Fibroblast of lung (primary cell): ENCODE measurements at regions not wholly inside any gene's neighbourhood (a gene's known extent, or its start where the extent isn't known, plus 50 kb on each side); places are given as distances from the start of the nearest gene placed in this dataset.

Source experiments
- EZH2 ChIP-seq: IDR thresholded peaks from 2 replicates; pipeline ENCODE4 v1.5.1; 2012; ENCODE audit warnings: low read length, control low read depth, mild to moderate bottlenecking; ENCODE audit errors: missing control alignments
- TF ChIP-seq, protein P1 (sequence below), 2 donors: IDR thresholded peaks in 1 of 2; conservative IDR thresholded peaks in 1 of 2; 1 replicate in 1 of 2; 2 replicates in 1 of 2; pipeline ENCODE4 v1.5.1; 2011 to 2012; ENCODE audit warnings: low read length in 2 of 2, control low read depth in 1 of 2, inconsistent platforms in 1 of 2, low read depth in 1 of 2, mild to moderate bottlenecking in 1 of 2

DNA sequence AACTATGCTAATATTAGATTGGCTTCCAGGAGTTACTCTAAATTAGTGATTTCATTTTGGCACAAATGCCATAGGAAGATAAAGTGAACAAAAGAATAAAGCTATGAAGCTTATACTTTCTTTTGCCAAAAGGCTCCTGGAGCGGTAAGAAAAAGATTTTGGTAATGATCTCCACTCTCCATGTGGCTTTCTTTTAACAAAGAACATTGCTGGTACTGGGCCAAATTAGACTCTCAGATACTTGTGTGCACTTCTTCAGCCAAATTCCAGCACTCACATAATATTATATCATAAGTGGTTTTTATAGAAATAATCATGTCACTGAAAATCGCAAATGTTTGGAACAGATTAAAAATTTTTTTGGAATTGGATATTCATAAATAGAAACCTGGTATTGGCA is 142.4 kb upstream of the FGF13 start:
- TF ChIP-seq, protein P1, sequence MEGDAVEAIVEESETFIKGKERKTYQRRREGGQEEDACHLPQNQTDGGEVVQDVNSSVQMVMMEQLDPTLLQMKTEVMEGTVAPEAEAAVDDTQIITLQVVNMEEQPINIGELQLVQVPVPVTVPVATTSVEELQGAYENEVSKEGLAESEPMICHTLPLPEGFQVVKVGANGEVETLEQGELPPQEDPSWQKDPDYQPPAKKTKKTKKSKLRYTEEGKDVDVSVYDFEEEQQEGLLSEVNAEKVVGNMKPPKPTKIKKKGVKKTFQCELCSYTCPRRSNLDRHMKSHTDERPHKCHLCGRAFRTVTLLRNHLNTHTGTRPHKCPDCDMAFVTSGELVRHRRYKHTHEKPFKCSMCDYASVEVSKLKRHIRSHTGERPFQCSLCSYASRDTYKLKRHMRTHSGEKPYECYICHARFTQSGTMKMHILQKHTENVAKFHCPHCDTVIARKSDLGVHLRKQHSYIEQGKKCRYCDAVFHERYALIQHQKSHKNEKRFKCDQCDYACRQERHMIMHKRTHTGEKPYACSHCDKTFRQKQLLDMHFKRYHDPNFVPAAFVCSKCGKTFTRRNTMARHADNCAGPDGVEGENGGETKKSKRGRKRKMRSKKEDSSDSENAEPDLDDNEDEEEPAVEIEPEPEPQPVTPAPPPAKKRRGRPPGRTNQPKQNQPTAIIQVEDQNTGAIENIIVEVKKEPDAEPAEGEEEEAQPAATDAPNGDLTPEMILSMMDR (conservative IDR thresholded peaks at IDR 0.05 in 1 of 2, IDR thresholded peaks at IDR 0.05 in 1 of 2; ENCODE audit: low read depth in 1 of 2, low read length in 2 of 2), result no peak
- no peak for TF ChIP-seq EZH2
